ENCODE measurements at regions not wholly inside any gene's neighbourhood (a gene's known extent, or its start where the extent isn't known, plus 50 kb on each side); places are given as distances from the start of the nearest gene placed in this dataset.
A peak's percentile ranks its signal among the peaks of the same experiment; 100 is the strongest.

DNA sequence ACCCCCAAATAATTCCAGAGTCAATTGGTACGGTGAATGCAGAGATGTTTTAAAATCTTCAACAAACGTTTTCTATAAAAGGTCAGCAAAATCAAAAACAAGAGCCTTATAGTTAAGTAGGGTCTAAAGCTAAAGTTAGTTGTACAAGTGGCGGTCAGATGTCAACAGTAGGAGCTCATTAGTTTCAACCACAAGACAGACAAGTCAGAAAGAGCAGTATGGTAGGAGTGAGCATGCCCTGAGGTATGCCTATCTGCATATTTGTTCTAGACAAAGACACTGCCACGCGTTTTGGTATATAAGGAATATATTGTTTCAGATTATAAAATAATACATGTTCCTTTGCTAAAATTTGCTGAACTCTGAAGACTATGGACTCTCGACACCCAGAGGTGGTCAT, 431.5 kb upstream of the KIF2B start:
- H3K4me3 ChIP-seq (ENCODE audit: low read depth, low read length) = no peak overlapping the region
- TF ChIP-seq, protein P1, sequence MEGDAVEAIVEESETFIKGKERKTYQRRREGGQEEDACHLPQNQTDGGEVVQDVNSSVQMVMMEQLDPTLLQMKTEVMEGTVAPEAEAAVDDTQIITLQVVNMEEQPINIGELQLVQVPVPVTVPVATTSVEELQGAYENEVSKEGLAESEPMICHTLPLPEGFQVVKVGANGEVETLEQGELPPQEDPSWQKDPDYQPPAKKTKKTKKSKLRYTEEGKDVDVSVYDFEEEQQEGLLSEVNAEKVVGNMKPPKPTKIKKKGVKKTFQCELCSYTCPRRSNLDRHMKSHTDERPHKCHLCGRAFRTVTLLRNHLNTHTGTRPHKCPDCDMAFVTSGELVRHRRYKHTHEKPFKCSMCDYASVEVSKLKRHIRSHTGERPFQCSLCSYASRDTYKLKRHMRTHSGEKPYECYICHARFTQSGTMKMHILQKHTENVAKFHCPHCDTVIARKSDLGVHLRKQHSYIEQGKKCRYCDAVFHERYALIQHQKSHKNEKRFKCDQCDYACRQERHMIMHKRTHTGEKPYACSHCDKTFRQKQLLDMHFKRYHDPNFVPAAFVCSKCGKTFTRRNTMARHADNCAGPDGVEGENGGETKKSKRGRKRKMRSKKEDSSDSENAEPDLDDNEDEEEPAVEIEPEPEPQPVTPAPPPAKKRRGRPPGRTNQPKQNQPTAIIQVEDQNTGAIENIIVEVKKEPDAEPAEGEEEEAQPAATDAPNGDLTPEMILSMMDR (conservative IDR thresholded peaks at IDR 0.05; ENCODE audit: low read depth, low read length) = no peak
- no peak for DNase-seq (ENCODE audit: low read depth)

GRCh38 chr17:53390575-53390974, 432.2 kb upstream of the KIF2B start:
- DNase-seq (ENCODE audit: low read depth) = no peak
- H3K4me3 ChIP-seq (ENCODE audit: low read depth, low read length) = no peak overlapping the region
- TF ChIP-seq, protein P1 (conservative IDR thresholded peaks at IDR 0.05; ENCODE audit: low read depth, low read length) = no peak

DNA sequence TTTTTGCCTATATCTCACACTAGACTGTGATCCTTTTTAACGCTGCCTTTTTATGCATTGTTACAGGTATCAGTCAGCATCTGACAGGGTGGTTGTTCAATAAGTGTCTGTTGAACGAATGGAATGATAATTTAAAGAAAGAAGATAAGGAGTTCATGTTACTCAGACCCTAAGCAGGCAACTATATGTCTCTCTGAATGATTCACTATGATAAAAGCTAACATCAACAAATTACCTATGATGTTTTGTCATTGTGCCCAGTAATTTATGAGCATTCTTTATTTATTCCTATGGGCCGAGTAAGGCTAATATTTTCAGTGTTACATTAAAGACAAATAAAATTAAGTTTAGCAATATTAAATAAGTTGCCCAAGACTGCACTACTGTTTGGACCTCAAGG, 435.0 kb upstream of the KIF2B start:
- TF ChIP-seq, protein P1 (conservative IDR thresholded peaks at IDR 0.05; ENCODE audit: low read depth, low read length) = no peak
- H3K4me3 ChIP-seq (ENCODE audit: low read depth, low read length) = no peak overlapping the region
- DNase-seq (ENCODE audit: low read depth) = no peak

DNA sequence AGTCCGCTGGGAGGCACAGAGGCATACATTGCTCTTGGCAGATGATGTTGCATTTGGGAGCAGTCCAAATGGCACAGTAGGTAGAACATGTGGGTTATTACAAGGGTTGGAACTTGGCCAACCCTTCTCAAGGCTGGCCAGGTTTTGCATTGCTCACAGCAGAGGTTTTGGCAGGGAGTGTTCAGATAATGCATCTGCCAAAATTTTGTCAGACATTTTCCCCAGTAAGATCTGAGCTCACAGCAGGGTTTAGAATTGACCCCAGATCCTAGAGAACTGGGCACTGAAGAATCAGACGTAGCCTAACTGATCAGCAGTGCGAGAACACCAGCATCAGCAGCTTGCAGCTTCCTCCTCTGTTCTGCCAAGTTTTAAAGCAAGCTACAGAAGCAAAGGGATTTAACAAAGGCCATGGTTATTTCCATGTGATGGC, 468.8 kb upstream of the KIF2B start:
- H3K4me3 ChIP-seq (ENCODE audit: low read depth, low read length) = no peak overlapping the region
- TF ChIP-seq, protein P1 (conservative IDR thresholded peaks at IDR 0.05; ENCODE audit: low read depth, low read length) = no peak
- peak; percentile 0 for DNase-seq (ENCODE audit: low read depth)

- no peak overlapping the region for H3K4me3 ChIP-seq (ENCODE audit: low read depth, low read length)
- DNase-seq (ENCODE audit: low read depth) = no peak
- TF ChIP-seq, protein P1 (conservative IDR thresholded peaks at IDR 0.05; ENCODE audit: low read depth, low read length) = no peak
Observed at GRCh38 chr17:53344778-53345177, 477.9 kb upstream of the KIF2B start.

GRCh38 chr17:53336281-53336680, 486.4 kb upstream of the KIF2B start:
- H3K4me3 ChIP-seq (ENCODE audit: low read depth, low read length) = no peak overlapping the region
- TF ChIP-seq, protein P1 (conservative IDR thresholded peaks at IDR 0.05; ENCODE audit: low read depth, low read length) = no peak
- DNase-seq (ENCODE audit: low read depth) = no peak

DNA sequence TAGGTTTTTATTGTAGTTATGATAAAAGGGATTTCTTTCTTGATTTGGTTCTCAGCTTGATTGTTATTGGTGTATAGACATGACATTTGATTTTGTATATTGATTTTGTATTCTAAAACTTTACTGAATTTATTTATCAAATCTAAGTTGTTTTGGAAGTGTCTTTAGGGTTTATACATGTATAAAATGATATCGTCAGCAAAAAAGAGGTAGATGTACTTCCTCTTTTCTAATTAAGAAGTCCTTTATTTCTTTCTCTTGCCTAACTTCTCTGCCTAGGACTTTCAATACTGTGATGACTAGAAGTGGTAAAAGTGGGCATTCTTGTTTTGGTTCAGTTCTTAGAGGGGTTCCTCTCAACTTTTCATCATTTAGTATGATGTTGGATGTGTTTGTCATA, 487.3 kb upstream of the KIF2B start:
- H3K4me3 ChIP-seq (ENCODE audit: low read depth, low read length) = no peak overlapping the region
- TF ChIP-seq, protein P1 (conservative IDR thresholded peaks at IDR 0.05; ENCODE audit: low read depth, low read length) = no peak
- DNase-seq (ENCODE audit: low read depth) = no peak
